H1 (cell line): ENCODE measurements at regions not wholly inside any gene's neighbourhood (a gene's known extent, or its start where the extent isn't known, plus 50 kb on each side); places are given as distances from the start of the nearest gene placed in this dataset.

Source experiments
- CTCF ChIA-PET: fragments of 300-600 bp; sonication (Branson Sonifier 250); formaldehyde crosslinking; loops from one replicate; lab custom pipeline; 2021; ENCODE audit not compliant: partially characterized antibody; lab: Charles Lee
- POLR2A ChIA-PET: fragments of 300-600 bp; sonication (Branson Sonifier 250); formaldehyde crosslinking; loops from one replicate; lab custom pipeline; 2021; ENCODE audit warnings: inconsistent platforms; ENCODE audit not compliant: partially characterized antibody; lab: Charles Lee
- DNase-seq, 2 experiments: peaks; one replicate each; pipeline versions ENCODE4 v3.0.0 to v3.0.0-alpha.2; 2010 to 2022; ENCODE audit warnings: low spot score in 2 of 2, low read depth in 1 of 2, mixed read lengths in 1 of 2
- FAIRE-seq: peaks from 2 replicates; lab custom pipeline; 2011; peaks lifted over from hg19 to GRCh38; lab: Jason Lieb, UNC
- H2AFZ ChIP-seq: 2 replicates; pipeline ENCODE4 v1.8.1; 2012; ENCODE audit warnings: low read length, inconsistent platforms
- H2AK5ac ChIP-seq: 2 replicates; pipeline ENCODE4 v1.6.1; 2013; ENCODE audit warnings: low read depth, low read length
- H2BK120ac ChIP-seq: replicated peaks from 2 replicates; pipeline ENCODE3; 2013; ENCODE audit warnings: low read depth, low read length, inconsistent platforms
- H2BK12ac ChIP-seq: 2 replicates; pipeline ENCODE4 v1.6.1; 2013; ENCODE audit warnings: low read depth, low read length
- H2BK15ac ChIP-seq: 2 replicates; pipeline ENCODE4 v1.6.1; 2013; ENCODE audit warnings: low read length
- H2BK20ac ChIP-seq: 2 replicates; pipeline ENCODE4 v1.6.1; 2013; ENCODE audit warnings: low read length
- H2BK5ac ChIP-seq: 2 replicates; pipeline ENCODE4 v1.6.1; 2013; ENCODE audit warnings: low read depth, low read length
- H3K14ac ChIP-seq: 2 replicates; pipeline ENCODE4 v1.6.1; 2013; ENCODE audit warnings: inconsistent platforms; ENCODE audit not compliant: insufficient read length
- H3K18ac ChIP-seq: 2 replicates; pipeline ENCODE4 v1.6.1; 2013; ENCODE audit warnings: low read length; ENCODE audit errors: extremely low read depth
- H3K23ac ChIP-seq: 2 replicates; pipeline ENCODE4 v1.6.1; 2013; ENCODE audit warnings: inconsistent platforms; ENCODE audit not compliant: insufficient read length
- H3K23me2 ChIP-seq: 2 replicates; pipeline ENCODE4 v1.6.1; 2013; ENCODE audit warnings: low read depth, low read length
- H3K27ac ChIP-seq: 2 replicates; pipeline ENCODE4 v1.6.1; 2011; ENCODE audit warnings: low read depth, low read length, inconsistent platforms
- H3K27me3 ChIP-seq, 4 experiments: replicated peaks in 1 of 4; 1 replicate in 1 of 4; 2 replicates in 3 of 4; pipeline versions ENCODE4 v1.6.1 to v1.8.1; 2011 to 2013; ENCODE audit warnings: low read length in 3 of 4, mild to moderate bottlenecking in 3 of 4, inconsistent platforms in 2 of 4, mixed read lengths in 2 of 4, moderate library complexity in 1 of 4; ENCODE audit not compliant: control insufficient read depth in 3 of 4, insufficient read depth in 3 of 4; ENCODE audit errors: extremely low read depth in 1 of 4
- H3K36me3 ChIP-seq, 4 experiments: 2 replicates each; pipeline versions ENCODE4 v1.6.1 to v1.8.1; 2011 to 2013; ENCODE audit warnings: mild to moderate bottlenecking in 4 of 4, low read length in 3 of 4, moderate library complexity in 2 of 4, control low read depth in 1 of 4, inconsistent platforms in 1 of 4; ENCODE audit not compliant: insufficient read depth in 4 of 4, control insufficient read depth in 2 of 4
- H3K4ac ChIP-seq: replicated peaks from 2 replicates; pipeline ENCODE3; 2013; ENCODE audit warnings: low read length, low read depth, mixed read lengths, inconsistent platforms; ENCODE audit not compliant: insufficient read length
- H3K4me1 ChIP-seq, 4 experiments: replicated peaks in 1 of 4; 1 replicate in 1 of 4; 2 replicates in 3 of 4; pipeline versions ENCODE4 v1.6.1 to v1.8.1; 2011 to 2013; ENCODE audit warnings: low read length in 3 of 4, inconsistent platforms in 2 of 4, mixed read lengths in 1 of 4; ENCODE audit not compliant: insufficient read depth in 4 of 4, control insufficient read depth in 3 of 4
- H3K4me2 ChIP-seq, 2 experiments: 2 replicates each; pipeline versions ENCODE4 v1.6.1 to v1.8.1; 2011 to 2013; ENCODE audit warnings: low read depth in 2 of 2, low read length in 2 of 2, control low read depth in 1 of 2, inconsistent platforms in 1 of 2, mild to moderate bottlenecking in 1 of 2; ENCODE audit not compliant: insufficient read depth in 1 of 2
- H3K4me3 ChIP-seq, 4 experiments: fragments of 200-600, 300-600 bp in 1 of 4; sonication (generic), shearing (Covaris generic), sonication (Bioruptor Twin) in 1 of 4; 2 replicates each; pipeline versions ENCODE4 v1.5.1 to v1.8.1; 2011 to 2016; ENCODE audit warnings: low read length in 4 of 4, low read depth in 3 of 4, control low read depth in 2 of 4, inconsistent platforms in 2 of 4, mild to moderate bottlenecking in 2 of 4, mixed read lengths in 1 of 4, moderate library complexity in 1 of 4; ENCODE audit not compliant: insufficient read depth in 2 of 4; ENCODE audit errors: extremely low read depth in 1 of 4
- H3K56ac ChIP-seq: replicated peaks from 2 replicates; pipeline ENCODE3; 2013; ENCODE audit warnings: low read depth, mild to moderate bottlenecking, mixed read lengths, low read length, inconsistent platforms; ENCODE audit not compliant: insufficient read length
- H3K79me1 ChIP-seq: 2 replicates; pipeline ENCODE4 v1.6.1; 2013; ENCODE audit warnings: low read depth, low read length, control low read depth
- H3K79me2 ChIP-seq, 2 experiments: 2 replicates each; pipeline versions ENCODE4 v1.6.1 to v1.8.1; 2012 to 2013; ENCODE audit warnings: low read length in 2 of 2, mild to moderate bottlenecking in 2 of 2, inconsistent platforms in 1 of 2; ENCODE audit not compliant: insufficient read depth in 2 of 2, control insufficient read depth in 1 of 2
- H3K9ac ChIP-seq, 4 experiments: replicated peaks in 1 of 4; 1 replicate in 1 of 4; 2 replicates in 3 of 4; pipeline versions ENCODE4 v1.6.1 to v1.8.1; 2011 to 2013; ENCODE audit warnings: low read depth in 3 of 4, low read length in 3 of 4, control low read depth in 2 of 4, mild to moderate bottlenecking in 2 of 4, moderate library complexity in 2 of 4, inconsistent platforms in 1 of 4; ENCODE audit errors: extremely low read depth in 1 of 4
- H3K9me3 ChIP-seq, 2 experiments: 2 replicates each; pipeline versions ENCODE4 v1.6.1 to v1.8.1; 2012 to 2013; ENCODE audit warnings: mild to moderate bottlenecking in 2 of 2, moderate library complexity in 2 of 2, control low read depth in 1 of 2, inconsistent platforms in 1 of 2, low read depth in 1 of 2, low read length in 1 of 2, mixed read lengths in 1 of 2; ENCODE audit not compliant: insufficient read depth in 2 of 2
- H4K20me1 ChIP-seq, 2 experiments: replicated peaks in 1 of 2; 2 replicates each; pipeline versions ENCODE3 to v1.8.1; 2011 to 2013; ENCODE audit warnings: inconsistent platforms in 2 of 2, low read length in 2 of 2, mild to moderate bottlenecking in 1 of 2; ENCODE audit not compliant: insufficient read depth in 2 of 2, control insufficient read depth in 1 of 2
- H4K5ac ChIP-seq: 2 replicates; pipeline ENCODE4 v1.6.1; 2013; ENCODE audit warnings: low read length, low read depth, mixed read lengths, inconsistent platforms; ENCODE audit not compliant: insufficient read length
- H4K8ac ChIP-seq: 2 replicates; pipeline ENCODE4 v1.8.0; 2013; ENCODE audit warnings: mild to moderate bottlenecking, moderate library complexity, low read length, inconsistent platforms; ENCODE audit not compliant: insufficient read depth; ENCODE audit errors: extremely low read depth
- H4K91ac ChIP-seq: replicated peaks from 2 replicates; pipeline ENCODE3; 2013; ENCODE audit warnings: low read length, mixed read lengths, inconsistent platforms; ENCODE audit not compliant: insufficient read length
- ATF3 ChIP-seq: IDR thresholded peaks from 2 replicates; pipeline ENCODE4 v1.6.1; 2011; ENCODE audit warnings: low read depth, mild to moderate bottlenecking, low read length; ENCODE audit not compliant: insufficient read depth
- BRCA1 ChIP-seq: IDR thresholded peaks from 2 replicates; pipeline ENCODE4 v1.6.1; 2012; ENCODE audit warnings: low read depth, low read length, improper control_type of control experiment
- CTBP2 ChIP-seq: IDR thresholded peaks from 2 replicates; pipeline ENCODE4 v1.7.0; 2011; ENCODE audit warnings: borderline replicate concordance, mild to moderate bottlenecking, moderate library complexity, mixed read lengths, low read length; ENCODE audit not compliant: insufficient read depth, insufficient read length
- GABPA ChIP-seq: IDR thresholded peaks from 2 replicates; pipeline ENCODE4 v1.6.1; 2011; ENCODE audit warnings: mild to moderate bottlenecking, low read length, moderate library complexity, borderline replicate concordance; ENCODE audit not compliant: insufficient read depth
- HDAC2 ChIP-seq, 2 experiments: fragments of 300-600 bp in 1 of 2; sonication (generic) in 1 of 2; IDR thresholded peaks; 2 replicates each; pipeline ENCODE4 v1.6.1; 2011 to 2012; ENCODE audit warnings: low read depth in 2 of 2, low read length in 2 of 2, mild to moderate bottlenecking in 2 of 2, moderate library complexity in 2 of 2, borderline replicate concordance in 1 of 2, inconsistent platforms in 1 of 2
- HDAC6 ChIP-seq: IDR thresholded peaks from one replicate; pipeline ENCODE4 v1.7.1; 2012; ENCODE audit warnings: low read depth, mild to moderate bottlenecking, inconsistent platforms, low read length, moderate library complexity
- MAX ChIP-seq: IDR thresholded peaks from 2 replicates; pipeline ENCODE4 v1.6.1; 2012; ENCODE audit warnings: inconsistent platforms
- POU5F1 ChIP-seq: IDR thresholded peaks from 2 replicates; pipeline ENCODE4 v1.6.1; 2011; ENCODE audit warnings: low read depth, mild to moderate bottlenecking, low read length, moderate library complexity
- RXRA ChIP-seq: IDR thresholded peaks from 2 replicates; pipeline ENCODE4 v1.6.1; 2011; ENCODE audit warnings: low read depth, mild to moderate bottlenecking, low read length, moderate library complexity; ENCODE audit not compliant: insufficient read depth
- SAP30 ChIP-seq: fragments of 300-600 bp; sonication (generic); IDR thresholded peaks from 2 replicates; pipeline ENCODE4 v1.7.1; 2012; ENCODE audit warnings: low read length, moderate library complexity, mild to moderate bottlenecking, inconsistent platforms; ENCODE audit not compliant: insufficient read depth, insufficient replicate concordance
- SIN3A ChIP-seq, 2 experiments: IDR thresholded peaks in 1 of 2; conservative IDR thresholded peaks in 1 of 2; 2 replicates each; pipeline ENCODE4 v1.6.1; 2011 to 2012; ENCODE audit warnings: low read length in 2 of 2, improper control_type of control experiment in 1 of 2, low read depth in 1 of 2, mild to moderate bottlenecking in 1 of 2
- SIX5 ChIP-seq: IDR thresholded peaks from 2 replicates; pipeline ENCODE4 v1.6.1; 2011; ENCODE audit warnings: mild to moderate bottlenecking, low read depth, low read length
- TAF1 ChIP-seq: IDR thresholded peaks from 2 replicates; pipeline ENCODE4 v1.6.1; 2011; ENCODE audit warnings: mild to moderate bottlenecking, low read depth, low read length
- WGBS, 2 experiments: shearing (Covaris generic) in 1 of 2; methylation state at CpG; one replicate each; pipeline versions ENCODE4 v1.1.6 to v1.1.7; 2013 to 2015; ENCODE audit warnings: low lambda C conversion rate in 2 of 2, mixed read lengths in 2 of 2, inconsistent platforms in 1 of 2, low coverage in 1 of 2, missing lambda C conversion rate in 1 of 2; ENCODE audit not compliant: insufficient replicate concordance in 2 of 2, insufficient coverage in 1 of 2, insufficient read length in 1 of 2; ENCODE audit errors: extremely low coverage in 1 of 2, missing lambda C conversion rate in 1 of 2; 5-methylcytosine and 5-hydroxymethylcytosine counted together

GRCh38 chr17:53629188-53629587, 193.5 kb upstream of the KIF2B start:
- Histone ChIP-seq H3K27me3 (no peaks in the 10 kb centered on the region), H2BK120ac (peak overlapping the region; percentile 65), H3K36me3 (no peaks in the 10 kb centered on the region), H3K23me2 (no peaks in the 10 kb centered on the region), H3K14ac (no peak overlapping the region), H3K4me3 (no peak overlapping the region), H2BK5ac (no peak overlapping the region), H2AK5ac (no peak overlapping the region), H3K4me1 (peaks cover 5 to 17% (median 12%) of the 10 kb centered on the region in 4 experiments; a peak in 6 of 7 replicates), H3K27ac (no peak overlapping the region), H3K4ac (no peak overlapping the region), H4K5ac (no peak overlapping the region), H2BK12ac (no peak overlapping the region), H2BK15ac (no peak overlapping the region), H4K91ac (no peak overlapping the region), H3K18ac (no peak overlapping the region), H2AFZ (no peak overlapping the region), H3K9ac (no peak overlapping the region), H4K20me1 (no peaks in the 10 kb centered on the region), H3K23ac (no peak overlapping the region), H3K9me3 (no peaks in the 10 kb centered on the region), H2BK20ac (peak overlapping the region; percentile 36; the same call in 1 of the 2 replicates), H3K4me2 (no peak overlapping the region), H3K56ac (no peak overlapping the region), H4K8ac (no peak overlapping the region), H3K79me2 (no peaks in the 10 kb centered on the region), H3K79me1 (no peaks in the 10 kb centered on the region)
- CTCF ChIA-PET = interaction anchor here (1.4 to 1.5 kb wide), 2 partner anchors 13 to 19 kb away, joined by 5 to 8 read pairs; no protein-coding TSS in a partner anchor
- 82% methylated on average over 1 of the region's 1 CpG; no CpG with 5 or more reads in 1 of the 2 experiments for WGBS, 2 experiments
- no peak for FAIRE-seq
- POLR2A ChIA-PET = no interaction called here
- DNase-seq = no peak
- TF ChIP-seq HDAC6 (no peak), ATF3 (no peak), MAX (no peak), SAP30 (no peak), GABPA (no peak), SIX5 (no peak), CTBP2 (no peak), BRCA1 (no peak), TAF1 (no peak), RXRA (no peak), HDAC2 (IDR thresholded peaks at IDR 0.05; ENCODE audit: borderline replicate concordance in 1 of 2, low read depth in 2 of 2, low read length in 2 of 2) (no peak), SIN3A (conservative IDR thresholded peaks at IDR 0.05 in 1 of 2, IDR thresholded peaks at IDR 0.05 in 1 of 2; ENCODE audit: low read depth in 1 of 2, low read length in 2 of 2) (no peak), POU5F1 (no peak)
